HG02571 (cell line): ENCODE measurements at regions not wholly inside any gene's neighbourhood (a gene's known extent, or its start where the extent isn't known, plus 50 kb on each side); places are given as distances from the start of the nearest gene placed in this dataset.

Source experiments
- ATAC-seq: cut with Tn5 transposase; IDR thresholded peaks from one replicate; pipeline ENCODE4 v1.9.1; 2021; ENCODE audit warnings: mild to moderate bottlenecking, moderate library complexity; ENCODE audit not compliant: unreplicated experiment

GRCh38 chr1:63033211-63033610 is 249.3 kb downstream of the ATG4C start:
- no peak for ATAC-seq

- ATAC-seq: no peak
Measured at GRCh38 chr1:63034256-63034655, 250.3 kb downstream of the ATG4C start.

GRCh38 chr1:63038586-63038985 is 254.7 kb downstream of the ATG4C start:
- no peak for ATAC-seq

- no peak for ATAC-seq
Measured at GRCh38 chr1:63041660-63042059, 257.7 kb downstream of the ATG4C start.

- ATAC-seq: no peak
Measured at GRCh38 chr1:63042278-63042677, 258.3 kb downstream of the ATG4C start.

GRCh38 chr1:63046539-63046938 is 262.6 kb downstream of the ATG4C start:
- ATAC-seq: no peak

GRCh38 chr1:63049135-63049534 is 265.2 kb downstream of the ATG4C start:
- ATAC-seq: no peak

- no peak for ATAC-seq
Measured at GRCh38 chr1:63051356-63051755, 267.4 kb downstream of the ATG4C start.

GRCh38 chr1:63051886-63052285 is 268.0 kb downstream of the ATG4C start:
- no peak for ATAC-seq

- ATAC-seq: no peak
Measured at GRCh38 chr1:63054184-63054583, 268.2 kb upstream of the FOXD3 start.

- no peak for ATAC-seq
Measured at GRCh38 chr1:63063367-63063766, 259.0 kb upstream of the FOXD3 start.

GRCh38 chr1:63064135-63064534 is 258.2 kb upstream of the FOXD3 start:
- ATAC-seq: no peak

GRCh38 chr1:63068626-63069025 is 253.7 kb upstream of the FOXD3 start:
- ATAC-seq: no peak

GRCh38 chr1:63069214-63069613 is 253.2 kb upstream of the FOXD3 start:
- ATAC-seq: no peak

- ATAC-seq: no peak
Measured at GRCh38 chr1:63073309-63074306, 248.8 kb upstream of the FOXD3 start.

- no peak for ATAC-seq
Measured at GRCh38 chr1:63074321-63074720, 248.0 kb upstream of the FOXD3 start.

- no peak for ATAC-seq
Measured at GRCh38 chr1:63082766-63083165, 239.6 kb upstream of the FOXD3 start.

GRCh38 chr1:63087966-63088365 is 234.4 kb upstream of the FOXD3 start:
- no peak for ATAC-seq

- ATAC-seq: no peak
Measured at GRCh38 chr1:63099188-63099587, 223.2 kb upstream of the FOXD3 start.

- ATAC-seq: no peak
Measured at GRCh38 chr1:63101336-63101735, 221.0 kb upstream of the FOXD3 start.

GRCh38 chr1:63103682-63104081 is 218.7 kb upstream of the FOXD3 start:
- no peak for ATAC-seq

- ATAC-seq: no peak
Measured at GRCh38 chr1:63107066-63107465, 215.3 kb upstream of the FOXD3 start.

- no peak for ATAC-seq
Measured at GRCh38 chr1:63108206-63108605, 214.2 kb upstream of the FOXD3 start.
